Ecto neural progenitor cell (in vitro differentiated cells): ENCODE measurements at regions not wholly inside any gene's neighbourhood (a gene's known extent, or its start where the extent isn't known, plus 50 kb on each side); places are given as distances from the start of the nearest gene placed in this dataset.

Experiments used
- DNase-seq: peaks from one replicate; pipeline ENCODE4 v3.0.0-alpha.2; 2018; ENCODE audit warnings: low spot score

DNA sequence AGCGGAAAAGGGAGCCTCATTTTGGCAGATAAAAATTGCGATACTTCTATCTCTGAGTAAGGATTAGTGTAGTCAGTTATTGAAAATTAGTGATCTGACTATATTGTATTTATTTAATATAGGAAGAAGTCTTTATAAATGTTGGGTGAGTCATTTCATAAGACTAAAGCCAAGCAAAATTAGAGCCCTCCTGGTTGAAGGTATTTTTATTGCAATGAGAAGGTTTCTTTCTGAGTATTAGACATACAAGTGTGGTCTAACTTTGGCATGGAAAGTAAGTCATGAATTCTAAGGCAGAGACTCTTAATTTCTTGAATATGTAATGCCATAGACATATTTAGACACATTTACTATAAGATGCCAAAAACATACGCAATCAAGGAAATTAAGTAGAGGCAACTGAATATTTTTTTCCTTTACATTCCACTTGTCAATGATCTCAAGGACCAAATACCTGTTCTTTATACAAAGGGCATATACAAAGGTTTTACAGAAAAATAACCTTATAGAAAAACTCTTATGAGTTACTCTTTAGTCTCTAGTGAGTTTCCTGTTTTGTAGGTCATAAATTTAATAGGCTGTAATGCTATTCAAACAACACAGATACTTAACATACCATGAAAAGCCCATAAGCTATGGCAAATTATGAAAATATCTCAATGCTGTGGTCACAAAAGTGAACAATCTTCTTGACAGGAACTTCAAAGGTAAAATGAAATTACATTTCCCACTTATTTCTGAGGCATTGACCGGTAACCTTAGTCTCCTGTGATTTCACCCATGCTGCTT, 156.6 kb upstream of the BTG1 start:
- no peak for DNase-seq

DNA sequence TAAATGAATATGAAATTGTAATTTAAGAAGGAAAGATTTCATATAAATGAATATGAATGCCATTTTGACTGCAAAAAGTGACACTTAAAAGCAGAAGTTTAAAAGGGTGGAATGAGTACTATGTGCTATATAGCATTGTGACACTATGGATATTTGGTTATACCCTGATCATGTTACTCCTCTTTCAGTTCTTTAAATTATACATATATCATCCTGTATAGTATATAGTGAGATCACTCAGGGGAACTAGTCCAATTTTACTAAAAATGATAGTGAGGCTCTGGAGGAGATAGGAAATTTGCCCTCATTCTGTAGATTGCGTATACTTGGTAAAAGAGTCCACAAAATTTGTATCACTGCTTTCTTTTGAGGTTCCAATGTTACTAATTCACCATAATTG, 155.7 kb upstream of the BTG1 start:
- DNase-seq: no peak

DNA sequence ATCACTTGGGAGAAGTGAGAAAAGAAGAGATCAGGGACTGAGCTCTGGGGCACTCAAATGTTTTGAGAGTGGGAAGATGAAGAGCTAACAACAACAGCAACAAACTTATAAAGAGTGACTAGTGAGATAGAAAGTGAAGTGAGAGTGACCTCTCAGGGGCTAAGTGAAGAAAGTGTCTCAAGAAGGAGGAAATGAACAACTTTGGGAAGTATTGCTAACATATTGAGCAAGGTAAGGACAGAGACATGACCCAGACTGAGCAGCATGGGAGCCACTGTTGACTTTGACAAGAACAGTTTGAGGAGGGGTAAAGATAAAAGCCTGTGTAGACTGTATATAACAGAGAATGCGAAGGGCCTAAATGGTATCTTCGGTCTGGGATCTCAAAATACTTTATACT, 155.1 kb upstream of the BTG1 start:
- no peak for DNase-seq

DNA sequence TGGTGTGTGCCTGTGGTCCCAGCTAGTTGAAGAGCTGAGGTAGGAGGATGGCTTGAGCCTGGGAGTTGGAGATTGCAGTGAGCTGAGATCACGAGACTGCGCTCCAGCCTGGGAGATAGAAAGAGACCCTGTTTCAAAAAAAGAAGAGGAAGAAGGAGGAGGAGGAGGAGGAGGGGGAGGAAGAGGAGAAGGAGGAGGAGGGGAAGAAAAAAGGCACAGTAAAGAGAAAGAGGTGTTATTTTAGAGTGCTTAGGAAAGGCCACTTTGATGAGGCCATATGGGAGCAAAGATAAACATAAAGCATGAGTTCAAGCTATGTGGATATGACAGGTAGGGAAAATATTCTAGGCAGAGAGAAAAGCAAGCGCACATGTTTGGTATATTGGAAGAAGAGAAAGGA, 154.1 kb upstream of the BTG1 start:
- no peak for DNase-seq

DNA sequence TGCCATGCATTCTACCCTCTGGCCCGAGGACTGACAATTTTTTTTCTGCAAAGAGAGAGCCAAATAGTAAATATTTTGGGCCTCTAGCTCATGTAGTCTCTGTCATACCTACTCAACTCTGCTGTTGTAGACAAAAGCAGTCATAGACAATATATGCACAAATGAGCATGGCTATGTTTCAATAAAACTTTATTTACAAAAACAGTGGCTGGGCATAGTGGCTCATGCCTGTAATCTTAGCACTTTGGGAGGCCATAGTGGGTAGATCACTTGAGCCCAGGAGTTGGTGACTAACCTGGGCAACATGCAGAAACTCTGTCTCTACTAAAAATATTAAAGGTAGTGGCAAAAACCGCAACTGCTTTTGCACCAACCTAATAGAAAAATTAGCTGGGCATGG, 153.7 kb upstream of the BTG1 start:
- no peak for DNase-seq

DNA sequence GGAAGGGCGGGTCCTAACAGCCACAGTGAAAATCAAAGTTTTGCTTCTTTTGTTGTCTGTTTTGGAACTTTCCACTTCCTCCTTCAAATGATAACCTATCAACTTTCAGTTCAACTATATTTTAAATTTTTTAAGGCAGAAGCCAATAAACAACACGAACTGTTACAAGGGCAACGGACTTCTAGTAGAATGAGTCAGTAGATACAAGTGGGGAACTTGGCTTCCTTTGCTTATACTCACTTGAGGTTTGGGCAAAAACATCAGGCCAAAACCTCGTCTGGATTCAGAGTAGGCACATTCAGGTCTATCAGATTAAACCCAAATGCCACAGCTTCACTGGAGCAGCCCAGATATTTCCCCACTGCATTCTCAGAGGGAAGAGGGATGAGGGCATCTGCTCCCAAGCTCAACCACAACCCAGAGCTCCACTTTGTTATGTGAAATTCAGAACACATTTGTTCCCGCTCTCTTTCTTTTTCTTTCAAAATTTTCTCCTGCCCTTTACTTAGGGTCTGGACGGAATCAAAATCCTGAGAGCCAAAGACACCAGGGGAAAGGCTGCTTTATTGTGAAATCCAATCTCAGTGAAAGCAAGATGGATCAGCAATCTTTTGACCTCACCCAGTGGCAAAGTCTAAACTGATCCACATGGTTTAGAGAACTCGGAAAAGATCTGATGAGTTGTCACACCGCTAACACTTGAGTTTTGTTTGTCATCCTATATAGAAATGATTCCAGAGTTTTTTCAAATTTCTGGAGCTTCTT, 152.5 kb upstream of the BTG1 start:
- DNase-seq: no peak

DNA sequence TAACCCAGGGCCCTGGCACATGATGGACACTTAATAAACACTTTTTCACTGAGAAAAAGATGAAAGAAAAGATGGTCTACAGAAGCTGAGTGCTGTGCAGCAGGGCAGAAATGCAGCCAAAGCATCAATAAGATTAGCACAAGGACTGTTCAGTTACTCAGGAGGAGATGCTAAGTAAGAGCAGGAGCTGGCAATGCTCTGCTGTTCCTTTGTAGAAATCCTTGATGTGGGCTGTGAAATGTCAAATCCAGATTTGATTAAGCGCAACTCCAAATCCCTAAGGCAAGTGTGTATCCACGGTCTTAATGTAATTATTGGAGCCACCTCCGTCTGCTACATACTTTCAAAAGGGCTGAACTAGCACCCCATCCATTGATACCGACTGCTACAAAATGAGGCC, 151.8 kb upstream of the BTG1 start:
- DNase-seq: no peak

DNA sequence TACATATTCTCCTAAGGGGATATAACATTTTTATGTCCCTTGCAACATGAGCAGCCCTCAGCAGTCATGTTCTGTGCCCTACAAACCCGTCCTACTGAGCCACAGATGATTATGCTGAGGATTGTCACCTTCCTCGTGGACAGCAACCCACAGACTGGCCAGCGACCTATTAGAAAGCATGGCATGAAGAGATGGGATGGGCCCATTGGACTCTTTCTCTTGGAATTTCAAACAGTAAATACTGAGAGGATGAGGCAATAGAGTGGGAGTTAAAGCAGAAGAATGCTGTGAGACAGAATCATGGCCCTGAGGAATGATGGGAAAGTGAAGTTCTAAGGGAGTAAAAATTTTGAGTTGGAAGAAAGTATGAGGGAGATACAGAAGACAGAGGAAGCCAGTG, 149.9 kb upstream of the BTG1 start:
- DNase-seq: no peak

DNA sequence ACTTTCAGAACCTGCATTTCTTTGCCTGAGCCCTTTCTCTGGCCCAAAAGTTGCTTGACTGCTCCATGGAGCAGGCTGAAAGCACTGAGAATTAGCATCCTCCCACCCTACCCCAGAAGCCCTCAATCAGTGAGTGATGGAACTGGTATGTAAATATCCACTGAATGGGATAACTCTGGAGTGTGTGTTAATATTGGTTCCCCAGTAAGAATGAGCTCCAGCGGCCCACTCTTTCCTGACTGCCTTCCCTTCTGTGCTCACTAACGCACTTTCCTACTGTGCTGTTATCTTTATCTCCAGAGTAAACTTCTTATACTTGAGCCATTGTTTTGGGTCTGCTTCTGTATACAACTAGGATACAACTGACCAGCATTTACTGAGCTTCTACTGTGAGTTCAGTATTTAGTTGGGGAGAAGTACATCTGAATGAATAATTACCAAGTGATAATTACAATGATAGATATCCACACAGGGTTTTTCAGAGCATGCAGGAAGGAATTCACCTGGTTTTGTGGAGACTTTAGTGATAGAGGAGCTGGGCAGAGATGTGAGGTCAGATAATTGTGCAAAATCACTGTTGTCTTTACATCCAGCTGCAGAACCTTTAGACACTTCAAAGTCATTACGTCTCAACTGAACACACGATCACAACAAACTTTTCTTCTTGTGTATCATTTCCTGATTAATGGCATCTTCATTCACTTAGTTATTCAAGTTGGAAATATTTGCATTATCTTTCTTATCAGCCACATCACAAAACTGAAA, 149.2 kb upstream of the BTG1 start:
- DNase-seq: no peak

DNA sequence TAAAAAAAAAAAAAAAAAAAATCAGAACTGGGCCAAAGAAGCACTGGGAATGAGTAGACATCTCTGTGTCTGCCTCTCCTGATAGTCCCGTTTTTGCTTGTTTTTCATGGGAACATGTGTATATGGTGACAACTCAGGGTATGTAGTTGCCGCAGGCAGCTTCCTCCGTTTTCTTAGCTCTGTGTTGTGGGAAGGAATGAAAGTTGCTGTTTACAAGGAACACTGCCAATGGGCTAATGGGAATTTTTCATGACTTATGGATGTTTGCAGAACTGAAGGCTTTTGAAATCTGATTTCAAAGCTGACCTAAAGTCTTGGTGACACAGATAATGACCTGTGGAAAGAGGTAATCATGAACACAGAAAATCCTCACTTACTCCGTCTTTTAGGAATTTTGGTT, 146.4 kb upstream of the BTG1 start:
- no peak for DNase-seq

DNA sequence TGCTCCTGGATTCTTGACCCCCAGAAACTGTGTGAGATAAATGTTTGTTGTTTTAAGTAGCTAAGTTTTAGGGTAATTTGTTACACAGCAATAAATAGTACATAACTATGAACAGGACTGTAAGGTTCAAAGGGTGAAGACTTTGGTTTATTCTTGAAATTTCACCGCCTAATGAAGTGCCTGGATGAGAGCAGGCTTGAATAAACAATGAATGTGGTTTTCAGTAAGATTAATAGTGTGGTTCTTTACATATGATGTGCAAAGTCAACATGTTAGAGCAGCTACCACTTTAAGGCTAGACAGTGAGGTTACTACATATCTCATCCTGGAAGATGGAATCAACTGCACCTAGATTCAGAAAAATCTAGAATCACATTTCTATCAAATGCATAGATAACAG, 145.2 kb upstream of the BTG1 start:
- no peak for DNase-seq

DNA sequence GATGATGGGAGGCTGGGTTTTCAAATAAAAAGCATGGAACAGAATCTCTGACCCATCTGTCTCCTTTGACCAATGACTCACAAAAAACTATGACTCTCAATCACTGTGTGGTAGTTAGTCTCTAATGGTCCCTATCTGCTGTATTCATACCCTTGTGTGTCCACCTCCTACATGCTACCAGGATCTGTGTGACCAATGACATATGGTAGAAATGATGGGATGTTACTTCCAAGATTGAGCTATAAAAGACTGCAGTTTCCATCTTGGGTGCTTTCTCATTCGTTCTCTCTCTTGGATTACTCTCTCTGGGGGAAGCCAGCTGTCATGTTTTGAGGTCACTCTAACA, 144.7 kb upstream of the BTG1 start:
- DNase-seq: no peak

DNA sequence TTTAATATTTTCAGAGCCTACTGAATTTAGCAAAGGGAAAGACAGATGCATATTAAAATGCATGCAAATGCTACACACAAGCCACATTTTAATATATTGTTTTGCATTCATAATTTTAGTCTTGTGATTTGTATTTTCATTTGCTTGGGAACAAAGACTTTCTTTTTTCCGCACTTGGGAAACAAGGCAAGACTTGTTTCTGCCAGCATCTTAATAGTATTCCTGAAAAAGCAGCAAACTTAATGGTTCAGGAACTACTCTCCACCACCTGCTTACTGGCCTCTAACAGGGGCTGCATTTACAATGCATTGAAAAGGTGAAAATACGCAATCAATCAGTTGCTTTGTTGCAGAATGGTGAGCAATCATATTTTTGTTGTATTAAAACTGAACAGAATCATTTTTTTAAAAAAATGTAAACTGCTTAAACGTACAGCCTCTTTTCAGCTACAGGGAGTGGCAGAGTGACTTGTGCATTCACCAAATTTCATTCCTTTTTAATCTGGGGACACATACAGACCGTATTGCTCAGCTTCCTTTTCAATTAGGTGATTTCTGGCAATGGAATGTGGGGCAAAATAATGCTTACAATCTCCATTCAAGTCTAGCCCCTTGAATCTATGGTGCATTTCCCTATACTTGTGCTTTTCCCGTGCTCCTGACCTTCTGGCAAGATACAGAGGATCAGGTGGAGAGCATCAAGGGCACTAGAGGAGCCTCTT, 144.1 kb upstream of the BTG1 start:
- no peak for DNase-seq

DNA sequence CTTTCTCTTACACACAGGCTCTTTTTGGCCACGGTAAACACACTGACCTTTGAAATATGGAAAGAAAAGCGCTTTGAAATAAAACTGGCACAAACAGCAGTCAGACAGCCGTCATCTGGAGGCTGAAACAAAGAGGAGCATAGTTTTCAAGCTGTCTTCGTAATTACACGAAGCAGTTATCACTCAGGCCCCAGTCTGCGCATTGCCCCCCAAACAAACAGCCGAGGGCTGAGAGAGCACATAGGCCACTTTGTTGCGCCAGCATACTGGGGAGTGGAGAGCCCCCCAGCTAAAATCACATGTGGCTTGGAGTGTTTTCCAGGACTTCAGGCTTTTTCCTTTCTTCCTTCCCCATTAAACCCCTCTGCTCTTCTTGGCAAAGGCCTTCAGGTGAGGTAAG, 142.9 kb upstream of the BTG1 start:
- no peak for DNase-seq

DNA sequence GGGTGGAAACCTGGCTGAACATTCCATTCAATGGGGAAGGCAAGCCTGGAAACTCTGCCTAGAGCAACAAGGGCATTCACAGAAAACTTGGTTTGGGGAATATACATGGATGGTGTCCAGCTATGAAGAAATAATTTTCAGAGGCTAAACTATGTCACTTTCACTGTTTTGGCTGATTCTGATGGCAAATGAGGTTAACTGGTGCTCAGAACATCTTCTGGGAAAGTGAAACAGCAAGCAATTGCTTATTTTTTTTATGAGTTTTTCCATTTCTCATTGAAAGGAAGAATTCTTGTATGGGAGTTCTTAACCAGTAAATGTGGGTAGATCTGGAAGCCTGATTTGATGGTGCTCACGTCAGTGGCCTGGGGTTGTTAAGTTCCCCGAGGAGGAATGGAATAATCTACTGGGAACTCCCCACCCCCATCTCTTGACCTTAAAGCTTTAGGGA, 132.8 kb upstream of the BTG1 start:
- DNase-seq: no peak

DNA sequence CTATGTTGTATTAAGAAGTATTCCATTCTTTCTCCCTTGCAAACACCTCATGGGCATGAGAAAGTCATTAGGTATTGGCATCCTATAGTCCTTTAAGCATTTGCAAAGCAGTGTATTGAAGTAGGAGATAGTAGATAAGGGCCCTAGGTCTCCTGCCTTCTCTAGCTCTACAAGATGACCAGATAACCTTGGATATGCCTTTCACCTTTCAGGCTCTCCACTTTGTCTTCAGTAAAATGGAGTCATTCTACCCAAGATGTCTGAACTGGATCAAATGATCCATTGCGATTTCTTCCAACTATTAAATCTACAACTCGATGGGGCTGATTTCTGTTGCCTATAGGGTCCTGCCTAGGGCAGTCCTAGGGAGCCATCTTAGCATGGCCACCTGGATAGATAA, 132.1 kb upstream of the BTG1 start:
- no peak for DNase-seq

DNA sequence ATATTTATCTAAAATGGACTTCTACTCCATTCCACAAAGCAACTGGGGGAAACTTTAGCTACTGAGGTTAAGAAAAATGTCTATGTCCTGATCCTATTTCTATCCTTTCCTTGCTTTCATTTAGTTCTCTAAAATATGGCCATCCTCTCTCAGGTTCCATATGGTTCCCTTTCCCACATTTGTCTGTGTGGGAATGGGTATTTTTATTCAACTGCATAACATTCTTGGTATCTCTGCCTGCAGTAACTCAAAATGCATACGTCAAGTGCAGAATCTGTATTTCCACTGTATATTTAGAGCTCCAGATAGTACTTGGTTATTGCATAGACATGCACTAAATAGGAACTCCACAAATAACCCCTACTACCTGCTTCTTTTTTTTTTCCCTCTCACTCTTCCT, 130.6 kb upstream of the BTG1 start:
- DNase-seq: no peak

DNA sequence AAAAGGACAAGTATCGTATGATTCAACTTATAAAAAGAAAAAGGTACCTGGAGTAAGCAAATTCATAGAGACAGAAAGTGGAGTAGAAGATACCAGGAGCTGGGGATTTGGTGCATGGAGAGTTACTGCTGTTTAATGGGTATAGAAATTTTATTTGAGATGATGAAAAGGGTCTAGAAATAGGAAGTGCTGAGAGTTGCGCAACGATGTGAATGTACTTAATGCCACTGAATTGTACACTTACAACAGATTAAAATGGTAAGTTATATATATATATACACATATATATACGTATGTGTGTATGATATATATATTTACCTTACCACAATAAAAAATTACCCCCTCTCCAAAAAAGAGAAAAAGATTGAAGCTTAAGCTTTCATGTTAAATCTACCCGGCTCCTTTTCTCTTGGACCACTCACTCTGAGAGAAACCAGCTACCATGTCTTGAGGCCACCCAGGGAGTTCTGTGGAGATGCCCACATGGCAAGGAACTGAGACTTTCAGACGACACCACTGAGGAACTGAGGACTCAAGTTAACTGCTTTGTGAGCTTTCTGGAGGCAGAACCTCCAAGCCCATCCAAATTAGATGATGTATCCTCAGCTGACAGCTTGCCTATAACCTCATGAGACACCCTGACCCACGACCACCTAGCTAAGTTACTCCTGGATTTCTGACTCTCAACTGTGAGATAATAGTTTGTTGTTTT, 130.0 kb upstream of the BTG1 start:
- DNase-seq: no peak

DNA sequence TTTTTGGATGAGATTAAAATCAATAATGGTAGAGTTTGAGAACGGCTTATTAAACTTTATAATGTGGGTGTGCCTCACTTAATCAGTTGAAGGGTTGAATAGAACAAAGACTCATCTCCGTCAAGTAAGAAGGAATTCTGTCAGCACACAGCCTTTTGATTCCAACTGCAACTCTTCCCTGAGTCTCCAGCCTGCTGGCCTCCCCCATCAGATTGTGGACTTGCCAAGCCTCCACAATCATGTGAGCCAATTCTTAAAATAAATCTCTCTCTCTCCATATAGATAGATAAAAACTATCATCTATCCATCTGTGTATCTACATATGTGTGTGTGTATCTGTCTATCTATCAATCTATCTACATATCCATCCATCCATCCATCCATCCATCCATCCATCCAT, 127.4 kb upstream of the BTG1 start:
- no peak for DNase-seq

DNA sequence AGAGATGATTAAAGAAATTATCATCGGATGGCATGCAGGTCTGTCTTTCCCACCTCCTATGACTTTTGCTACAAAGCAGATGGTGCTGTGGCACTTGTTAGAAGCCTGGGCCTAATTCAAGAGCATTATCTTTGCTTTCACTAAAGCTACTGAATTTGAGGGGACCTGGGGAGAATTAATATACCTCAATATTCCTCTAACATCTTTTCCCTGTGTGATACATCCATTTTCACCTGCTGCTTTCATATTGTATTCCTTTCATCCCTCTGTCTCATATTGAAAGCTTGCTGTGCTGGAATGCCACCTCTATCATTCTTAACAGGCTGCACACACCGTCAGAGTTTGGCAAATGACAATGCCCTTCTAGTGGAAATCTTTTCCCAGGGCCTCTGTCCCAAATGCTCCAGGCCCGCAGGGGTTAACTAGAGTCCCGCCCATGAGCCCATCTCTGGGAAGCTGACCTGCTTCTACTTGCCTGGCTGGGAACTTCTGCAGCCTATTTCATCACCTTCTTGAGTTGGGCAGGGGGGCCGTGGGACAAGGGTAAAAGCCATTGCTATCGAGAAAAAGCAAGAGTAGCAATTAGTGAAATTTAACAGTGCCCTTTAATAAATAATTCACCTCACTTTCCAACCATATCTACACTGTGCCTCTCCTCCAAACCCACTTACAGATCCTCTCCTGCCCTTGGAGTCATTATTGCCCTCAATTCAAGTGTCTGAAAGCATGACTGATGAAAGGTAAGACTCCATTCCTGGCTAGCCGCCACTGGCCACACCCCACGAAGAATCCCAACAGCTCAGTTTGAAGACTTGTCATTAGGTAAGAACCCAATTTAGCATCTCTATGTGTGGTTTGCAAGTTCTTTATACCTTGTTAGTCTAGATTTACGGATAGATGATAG, 126.7 kb upstream of the BTG1 start:
- no peak for DNase-seq

DNA sequence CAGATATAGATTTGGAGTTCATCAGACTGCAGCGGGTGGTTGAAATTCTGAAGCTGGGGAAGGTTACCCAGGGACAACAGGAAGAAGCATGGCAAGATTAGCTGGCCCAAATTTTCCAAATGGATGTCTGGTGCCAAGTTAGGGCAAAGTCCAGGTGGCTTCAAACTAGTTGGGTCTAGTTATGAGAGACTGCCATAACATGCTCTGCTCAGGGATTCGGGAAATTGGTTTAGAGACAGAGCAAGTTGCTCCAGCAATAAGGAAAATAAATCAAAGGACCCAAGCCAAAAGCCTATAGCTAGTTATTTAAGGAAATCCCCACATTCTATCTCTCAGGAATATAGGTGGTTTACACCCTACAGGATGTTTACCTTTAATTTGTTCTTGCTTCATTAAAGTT, 125.7 kb upstream of the BTG1 start:
- DNase-seq: no peak
